BLaER1 (cell line): ENCODE measurements at regions not wholly inside any gene's neighbourhood (a gene's known extent, or its start where the extent isn't known, plus 50 kb on each side); places are given as distances from the start of the nearest gene placed in this dataset.

ENCODE experiments used
- H3K27ac ChIP-seq: shearing (Covaris generic); formaldehyde crosslinking; 2 replicates; pipeline ENCODE4 v1.8.1; 2022
- H3K27me3 ChIP-seq: shearing (Covaris generic); formaldehyde crosslinking; 2 replicates; pipeline ENCODE4 v1.8.1; 2022
- H3K36me3 ChIP-seq: shearing (Covaris generic); formaldehyde crosslinking; 2 replicates; pipeline ENCODE4 v1.8.1; 2022
- H3K4me1 ChIP-seq: shearing (Covaris generic); formaldehyde crosslinking; 2 replicates; pipeline ENCODE4 v1.8.1; 2022
- H3K4me2 ChIP-seq: shearing (Covaris generic); formaldehyde crosslinking; 2 replicates; pipeline ENCODE4 v1.8.1; 2022
- H3K4me3 ChIP-seq: shearing (Covaris generic); formaldehyde crosslinking; 2 replicates; pipeline ENCODE4 v1.8.1; 2022
- H3K9ac ChIP-seq: shearing (Covaris generic); formaldehyde crosslinking; 2 replicates; pipeline ENCODE4 v1.8.1; 2022
- H3K9me3 ChIP-seq: shearing (Covaris generic); formaldehyde crosslinking; 2 replicates; pipeline ENCODE4 v1.8.1; 2022
- H4K20me1 ChIP-seq: shearing (Covaris generic); formaldehyde crosslinking; 2 replicates; pipeline ENCODE4 v1.8.1; 2022
- Cebpa-rat ChIP-seq: shearing (Covaris generic); IDR thresholded peaks from 2 replicates; pipeline ENCODE4 v1.8.1; 2022

- Histone ChIP-seq H4K20me1 (no peaks in the 10 kb centered on the region), H3K27me3 (no peaks in the 10 kb centered on the region), H3K4me1 (peaks cover 5% of the 10 kb centered on the region; the same call in 1 of the 2 replicates), H3K4me3 (no peak overlapping the region), H3K27ac (no peak overlapping the region), H3K9ac (no peak overlapping the region), H3K9me3 (no peaks in the 10 kb centered on the region), H3K4me2 (no peak overlapping the region), H3K36me3 (no peaks in the 10 kb centered on the region)
- TF ChIP-seq Cebpa-rat: no peak
Observed at GRCh38 chr2:56086336-56086735, 97.5 kb upstream of the CCDC85A start.

GRCh38 chr2:56088411-56088810 lies 95.4 kb upstream of the CCDC85A start:
- no peaks in the 10 kb centered on the region for H3K36me3 ChIP-seq
- no peaks in the 10 kb centered on the region for H4K20me1 ChIP-seq
- no peak overlapping the region for H3K4me3 ChIP-seq
- no peak overlapping the region for H3K4me2 ChIP-seq
- peaks cover 5% of the 10 kb centered on the region; the same call in 1 of the 2 replicates for H3K4me1 ChIP-seq
- TF ChIP-seq Cebpa-rat: no peak
- no peak overlapping the region for H3K27ac ChIP-seq
- no peak overlapping the region for H3K9ac ChIP-seq
- no peaks in the 10 kb centered on the region for H3K9me3 ChIP-seq
- H3K27me3 ChIP-seq: no peaks in the 10 kb centered on the region

- Histone ChIP-seq H3K36me3 (no peaks in the 10 kb centered on the region), H4K20me1 (no peaks in the 10 kb centered on the region), H3K27me3 (no peaks in the 10 kb centered on the region), H3K4me1 (peaks cover 5% of the 10 kb centered on the region; the same call in 1 of the 2 replicates), H3K4me2 (no peak overlapping the region), H3K9me3 (no peaks in the 10 kb centered on the region), H3K27ac (no peak overlapping the region), H3K9ac (no peak overlapping the region), H3K4me3 (no peak overlapping the region)
- no peak for TF ChIP-seq Cebpa-rat
Observed at GRCh38 chr2:56089931-56090330, 93.9 kb upstream of the CCDC85A start.

- Histone ChIP-seq H3K4me3 (no peak overlapping the region), H3K9me3 (no peaks in the 10 kb centered on the region)
- TF ChIP-seq Cebpa-rat: no peak
Observed at GRCh38 chr2:56099963-56100362, 83.8 kb upstream of the CCDC85A start.

GRCh38 chr2:56100791-56101312 lies 82.9 kb upstream of the CCDC85A start:
- H3K4me2 ChIP-seq: no peak overlapping the region
- no peak for TF ChIP-seq Cebpa-rat
- no peak overlapping the region for H3K4me3 ChIP-seq
- H3K27me3 ChIP-seq: no peaks in the 10 kb centered on the region
- no peaks in the 10 kb centered on the region for H4K20me1 ChIP-seq
- H3K9me3 ChIP-seq: no peaks in the 10 kb centered on the region
- no peak overlapping the region for H3K27ac ChIP-seq
- no peaks in the 10 kb centered on the region for H3K4me1 ChIP-seq
- H3K9ac ChIP-seq: no peak overlapping the region
- H3K36me3 ChIP-seq: no peaks in the 10 kb centered on the region

More at GRCh38 chr2:56099963-56100362, 83.8 kb upstream of the CCDC85A start:
- Histone ChIP-seq H3K4me1 (no peaks in the 10 kb centered on the region), H3K9ac (no peak overlapping the region), H3K36me3 (no peaks in the 10 kb centered on the region), H3K27me3 (no peaks in the 10 kb centered on the region), H3K4me2 (no peak overlapping the region), H3K27ac (no peak overlapping the region), H4K20me1 (no peaks in the 10 kb centered on the region)

- TF ChIP-seq Cebpa-rat: no peak
- H3K4me2 ChIP-seq: no peak overlapping the region
- H3K36me3 ChIP-seq: no peaks in the 10 kb centered on the region
- H4K20me1 ChIP-seq: no peaks in the 10 kb centered on the region
- no peaks in the 10 kb centered on the region for H3K27me3 ChIP-seq
- no peak overlapping the region for H3K4me3 ChIP-seq
- H3K27ac ChIP-seq: no peak overlapping the region
- no peaks in the 10 kb centered on the region for H3K9me3 ChIP-seq
- no peaks in the 10 kb centered on the region for H3K4me1 ChIP-seq
- no peak overlapping the region for H3K9ac ChIP-seq
Observed at GRCh38 chr2:56102098-56102497, 81.7 kb upstream of the CCDC85A start.

GRCh38 chr2:56102866-56103265 lies 80.9 kb upstream of the CCDC85A start:
- no peaks in the 10 kb centered on the region for H3K27me3 ChIP-seq
- H4K20me1 ChIP-seq: no peaks in the 10 kb centered on the region
- H3K36me3 ChIP-seq: no peaks in the 10 kb centered on the region
- no peak for TF ChIP-seq Cebpa-rat
- no peak overlapping the region for H3K9ac ChIP-seq
- H3K4me1 ChIP-seq: no peaks in the 10 kb centered on the region
- no peak overlapping the region for H3K27ac ChIP-seq
- no peaks in the 10 kb centered on the region for H3K9me3 ChIP-seq
- H3K4me2 ChIP-seq: no peak overlapping the region
- no peak overlapping the region for H3K4me3 ChIP-seq

- H3K27ac ChIP-seq: no peak overlapping the region
- TF ChIP-seq Cebpa-rat: no peak
- H4K20me1 ChIP-seq: no peaks in the 10 kb centered on the region
- no peaks in the 10 kb centered on the region for H3K4me1 ChIP-seq
- no peak overlapping the region for H3K4me2 ChIP-seq
- no peak overlapping the region for H3K9ac ChIP-seq
- H3K4me3 ChIP-seq: no peak overlapping the region
- no peaks in the 10 kb centered on the region for H3K27me3 ChIP-seq
- no peaks in the 10 kb centered on the region for H3K36me3 ChIP-seq
- H3K9me3 ChIP-seq: no peaks in the 10 kb centered on the region
Observed at GRCh38 chr2:56104962-56105361, 78.8 kb upstream of the CCDC85A start.

- no peak overlapping the region for H3K4me2 ChIP-seq
- H3K9me3 ChIP-seq: no peaks in the 10 kb centered on the region
- H4K20me1 ChIP-seq: no peaks in the 10 kb centered on the region
- H3K4me3 ChIP-seq: no peak overlapping the region
- no peak overlapping the region for H3K27ac ChIP-seq
- TF ChIP-seq Cebpa-rat: no peak
- no peaks in the 10 kb centered on the region for H3K36me3 ChIP-seq
- no peaks in the 10 kb centered on the region for H3K27me3 ChIP-seq
- no peak overlapping the region for H3K9ac ChIP-seq
- H3K4me1 ChIP-seq: no peaks in the 10 kb centered on the region
Observed at GRCh38 chr2:56107502-56108220, 76.1 kb upstream of the CCDC85A start.

GRCh38 chr2:56108806-56109205 lies 75.0 kb upstream of the CCDC85A start:
- Histone ChIP-seq H3K4me3 (no peak overlapping the region), H3K4me1 (no peaks in the 10 kb centered on the region), H3K9me3 (no peaks in the 10 kb centered on the region), H3K27me3 (no peaks in the 10 kb centered on the region), H3K9ac (no peak overlapping the region), H3K27ac (no peak overlapping the region), H4K20me1 (no peaks in the 10 kb centered on the region), H3K36me3 (no peaks in the 10 kb centered on the region), H3K4me2 (no peak overlapping the region)
- TF ChIP-seq Cebpa-rat: no peak

GRCh38 chr2:56109994-56110393 lies 73.8 kb upstream of the CCDC85A start:
- no peaks in the 10 kb centered on the region for H3K27me3 ChIP-seq
- no peak for TF ChIP-seq Cebpa-rat
- no peaks in the 10 kb centered on the region for H3K9me3 ChIP-seq
- no peaks in the 10 kb centered on the region for H3K36me3 ChIP-seq
- no peak overlapping the region for H3K9ac ChIP-seq
- no peak overlapping the region for H3K4me3 ChIP-seq
- no peak overlapping the region for H3K4me2 ChIP-seq
- no peak overlapping the region for H3K27ac ChIP-seq
- no peaks in the 10 kb centered on the region for H4K20me1 ChIP-seq
- H3K4me1 ChIP-seq: no peaks in the 10 kb centered on the region
